HFFc6 (cell line): ENCODE measurements at regions not wholly inside any gene's neighbourhood (a gene's known extent, or its start where the extent isn't known, plus 50 kb on each side); places are given as distances from the start of the nearest gene placed in this dataset.

Experiments
- DNase-seq: peaks from one replicate; pipeline ENCODE4 v3.0.0-alpha.2; 2018
- H3K27ac Mint-ChIP-seq: 2 replicates; pipeline ENCODE4 v1.8.0; 2020; ENCODE audit warnings: mild to moderate bottlenecking, mixed read lengths
- H3K27me3 Mint-ChIP-seq: 2 replicates; pipeline ENCODE4 v1.8.0; 2021; ENCODE audit warnings: mild to moderate bottlenecking, moderate library complexity, mixed read lengths; ENCODE audit not compliant: insufficient read depth
- H3K36me3 Mint-ChIP-seq: 2 replicates; pipeline ENCODE4 v1.8.0; 2021; ENCODE audit warnings: low read depth, mixed read lengths
- H3K4me1 Mint-ChIP-seq: 2 replicates; pipeline ENCODE4 v1.8.0; 2020; ENCODE audit warnings: low read depth, mixed read lengths
- H3K4me3 Mint-ChIP-seq: 2 replicates; pipeline ENCODE4 v1.8.0; 2020; ENCODE audit warnings: mild to moderate bottlenecking, moderate library complexity, mixed read lengths
- H3K9me3 Mint-ChIP-seq: 2 replicates; pipeline ENCODE4 v1.8.0; 2020; ENCODE audit warnings: mild to moderate bottlenecking, mixed read lengths
- CTCF ChIP-seq: fragments of 200-600 bp; sonication (generic); IDR thresholded peaks from 2 replicates; pipeline ENCODE4 v1.5.0; 2021; ENCODE audit warnings: antibody characterized with exemption, mild to moderate bottlenecking

- Mint-ChIP-seq H3K36me3 (no peaks in the 10 kb centered on the region), H3K9me3 (no peaks in the 10 kb centered on the region; the same call in 1 of the 2 replicates), H3K27ac (no peak overlapping the region), H3K4me1 (peaks cover 24% of the 10 kb centered on the region), H3K4me3 (no peak overlapping the region), H3K27me3 (peaks cover 3% of the 10 kb centered on the region)
- TF ChIP-seq CTCF: no peak
- DNase-seq: no peak
These were observed 56.2 kb upstream of the SPATA12 start for GRCh38 chr3:57004229-57004628.

- H3K4me3 Mint-ChIP-seq: no peak overlapping the region
- no peak for TF ChIP-seq CTCF
- no peaks in the 10 kb centered on the region; the same call in 1 of the 2 replicates for H3K9me3 Mint-ChIP-seq
These were observed 56.8 kb upstream of the SPATA12 start for GRCh38 chr3:57003676-57004075.

GRCh38 chr3:57001356-57001755 is 59.1 kb upstream of the SPATA12 start:
- peaks cover 5% of the 10 kb centered on the region for H3K27me3 Mint-ChIP-seq
- H3K9me3 Mint-ChIP-seq: no peaks in the 10 kb centered on the region; the same call in 1 of the 2 replicates
- DNase-seq: no peak
- H3K4me1 Mint-ChIP-seq: peaks cover 18% of the 10 kb centered on the region
- H3K27ac Mint-ChIP-seq: no peak overlapping the region
- H3K4me3 Mint-ChIP-seq: no peak overlapping the region
- TF ChIP-seq CTCF: no peak
- no peaks in the 10 kb centered on the region for H3K36me3 Mint-ChIP-seq

More at GRCh38 chr3:57003676-57004075, 56.8 kb upstream of the SPATA12 start:
- Mint-ChIP-seq H3K36me3 (no peaks in the 10 kb centered on the region), H3K27ac (no peak overlapping the region), H3K27me3 (peaks cover 5% of the 10 kb centered on the region), H3K4me1 (peaks cover 24% of the 10 kb centered on the region)
- DNase-seq: no peak

- no peak for TF ChIP-seq CTCF
- H3K27me3 Mint-ChIP-seq: peaks cover 5% of the 10 kb centered on the region
- H3K9me3 Mint-ChIP-seq: no peaks in the 10 kb centered on the region; the same call in 1 of the 2 replicates
- H3K4me1 Mint-ChIP-seq: peaks cover 16% of the 10 kb centered on the region
- no peak overlapping the region for H3K27ac Mint-ChIP-seq
- H3K36me3 Mint-ChIP-seq: no peaks in the 10 kb centered on the region
- DNase-seq: no peak
- no peak overlapping the region for H3K4me3 Mint-ChIP-seq
These were observed 60.5 kb upstream of the SPATA12 start for GRCh38 chr3:57000012-57000411.

GRCh38 chr3:56999547-56999946 is 60.9 kb upstream of the SPATA12 start:
- TF ChIP-seq CTCF: no peak
- no peak overlapping the region for H3K27ac Mint-ChIP-seq
- H3K9me3 Mint-ChIP-seq: no peaks in the 10 kb centered on the region; the same call in 1 of the 2 replicates
- no peak overlapping the region for H3K4me3 Mint-ChIP-seq
- no peaks in the 10 kb centered on the region for H3K36me3 Mint-ChIP-seq
- H3K4me1 Mint-ChIP-seq: peaks cover 16% of the 10 kb centered on the region
- DNase-seq: no peak
- peaks cover 5% of the 10 kb centered on the region for H3K27me3 Mint-ChIP-seq

GRCh38 chr3:56998076-56998529 is 62.4 kb upstream of the SPATA12 start:
- no peak for TF ChIP-seq CTCF
- Mint-ChIP-seq H3K27ac (no peak overlapping the region), H3K9me3 (no peaks in the 10 kb centered on the region), H3K4me3 (no peak overlapping the region), H3K27me3 (peaks cover 9% of the 10 kb centered on the region), H3K4me1 (peaks cover 16% of the 10 kb centered on the region), H3K36me3 (no peaks in the 10 kb centered on the region)
- DNase-seq: no peak
